H1 (cell line): ENCODE measurements at regions not wholly inside any gene's neighbourhood (a gene's known extent, or its start where the extent isn't known, plus 50 kb on each side); places are given as distances from the start of the nearest gene placed in this dataset.

Experiments
- TF ChIP-seq, protein P1 (sequence below): fragments of 300-600 bp; sonication (generic); IDR thresholded peaks from 2 replicates; pipeline ENCODE4 v1.7.1; 2012; ENCODE audit warnings: low read length, moderate library complexity, mild to moderate bottlenecking, inconsistent platforms; ENCODE audit not compliant: insufficient replicate concordance

- TF ChIP-seq, protein P1, sequence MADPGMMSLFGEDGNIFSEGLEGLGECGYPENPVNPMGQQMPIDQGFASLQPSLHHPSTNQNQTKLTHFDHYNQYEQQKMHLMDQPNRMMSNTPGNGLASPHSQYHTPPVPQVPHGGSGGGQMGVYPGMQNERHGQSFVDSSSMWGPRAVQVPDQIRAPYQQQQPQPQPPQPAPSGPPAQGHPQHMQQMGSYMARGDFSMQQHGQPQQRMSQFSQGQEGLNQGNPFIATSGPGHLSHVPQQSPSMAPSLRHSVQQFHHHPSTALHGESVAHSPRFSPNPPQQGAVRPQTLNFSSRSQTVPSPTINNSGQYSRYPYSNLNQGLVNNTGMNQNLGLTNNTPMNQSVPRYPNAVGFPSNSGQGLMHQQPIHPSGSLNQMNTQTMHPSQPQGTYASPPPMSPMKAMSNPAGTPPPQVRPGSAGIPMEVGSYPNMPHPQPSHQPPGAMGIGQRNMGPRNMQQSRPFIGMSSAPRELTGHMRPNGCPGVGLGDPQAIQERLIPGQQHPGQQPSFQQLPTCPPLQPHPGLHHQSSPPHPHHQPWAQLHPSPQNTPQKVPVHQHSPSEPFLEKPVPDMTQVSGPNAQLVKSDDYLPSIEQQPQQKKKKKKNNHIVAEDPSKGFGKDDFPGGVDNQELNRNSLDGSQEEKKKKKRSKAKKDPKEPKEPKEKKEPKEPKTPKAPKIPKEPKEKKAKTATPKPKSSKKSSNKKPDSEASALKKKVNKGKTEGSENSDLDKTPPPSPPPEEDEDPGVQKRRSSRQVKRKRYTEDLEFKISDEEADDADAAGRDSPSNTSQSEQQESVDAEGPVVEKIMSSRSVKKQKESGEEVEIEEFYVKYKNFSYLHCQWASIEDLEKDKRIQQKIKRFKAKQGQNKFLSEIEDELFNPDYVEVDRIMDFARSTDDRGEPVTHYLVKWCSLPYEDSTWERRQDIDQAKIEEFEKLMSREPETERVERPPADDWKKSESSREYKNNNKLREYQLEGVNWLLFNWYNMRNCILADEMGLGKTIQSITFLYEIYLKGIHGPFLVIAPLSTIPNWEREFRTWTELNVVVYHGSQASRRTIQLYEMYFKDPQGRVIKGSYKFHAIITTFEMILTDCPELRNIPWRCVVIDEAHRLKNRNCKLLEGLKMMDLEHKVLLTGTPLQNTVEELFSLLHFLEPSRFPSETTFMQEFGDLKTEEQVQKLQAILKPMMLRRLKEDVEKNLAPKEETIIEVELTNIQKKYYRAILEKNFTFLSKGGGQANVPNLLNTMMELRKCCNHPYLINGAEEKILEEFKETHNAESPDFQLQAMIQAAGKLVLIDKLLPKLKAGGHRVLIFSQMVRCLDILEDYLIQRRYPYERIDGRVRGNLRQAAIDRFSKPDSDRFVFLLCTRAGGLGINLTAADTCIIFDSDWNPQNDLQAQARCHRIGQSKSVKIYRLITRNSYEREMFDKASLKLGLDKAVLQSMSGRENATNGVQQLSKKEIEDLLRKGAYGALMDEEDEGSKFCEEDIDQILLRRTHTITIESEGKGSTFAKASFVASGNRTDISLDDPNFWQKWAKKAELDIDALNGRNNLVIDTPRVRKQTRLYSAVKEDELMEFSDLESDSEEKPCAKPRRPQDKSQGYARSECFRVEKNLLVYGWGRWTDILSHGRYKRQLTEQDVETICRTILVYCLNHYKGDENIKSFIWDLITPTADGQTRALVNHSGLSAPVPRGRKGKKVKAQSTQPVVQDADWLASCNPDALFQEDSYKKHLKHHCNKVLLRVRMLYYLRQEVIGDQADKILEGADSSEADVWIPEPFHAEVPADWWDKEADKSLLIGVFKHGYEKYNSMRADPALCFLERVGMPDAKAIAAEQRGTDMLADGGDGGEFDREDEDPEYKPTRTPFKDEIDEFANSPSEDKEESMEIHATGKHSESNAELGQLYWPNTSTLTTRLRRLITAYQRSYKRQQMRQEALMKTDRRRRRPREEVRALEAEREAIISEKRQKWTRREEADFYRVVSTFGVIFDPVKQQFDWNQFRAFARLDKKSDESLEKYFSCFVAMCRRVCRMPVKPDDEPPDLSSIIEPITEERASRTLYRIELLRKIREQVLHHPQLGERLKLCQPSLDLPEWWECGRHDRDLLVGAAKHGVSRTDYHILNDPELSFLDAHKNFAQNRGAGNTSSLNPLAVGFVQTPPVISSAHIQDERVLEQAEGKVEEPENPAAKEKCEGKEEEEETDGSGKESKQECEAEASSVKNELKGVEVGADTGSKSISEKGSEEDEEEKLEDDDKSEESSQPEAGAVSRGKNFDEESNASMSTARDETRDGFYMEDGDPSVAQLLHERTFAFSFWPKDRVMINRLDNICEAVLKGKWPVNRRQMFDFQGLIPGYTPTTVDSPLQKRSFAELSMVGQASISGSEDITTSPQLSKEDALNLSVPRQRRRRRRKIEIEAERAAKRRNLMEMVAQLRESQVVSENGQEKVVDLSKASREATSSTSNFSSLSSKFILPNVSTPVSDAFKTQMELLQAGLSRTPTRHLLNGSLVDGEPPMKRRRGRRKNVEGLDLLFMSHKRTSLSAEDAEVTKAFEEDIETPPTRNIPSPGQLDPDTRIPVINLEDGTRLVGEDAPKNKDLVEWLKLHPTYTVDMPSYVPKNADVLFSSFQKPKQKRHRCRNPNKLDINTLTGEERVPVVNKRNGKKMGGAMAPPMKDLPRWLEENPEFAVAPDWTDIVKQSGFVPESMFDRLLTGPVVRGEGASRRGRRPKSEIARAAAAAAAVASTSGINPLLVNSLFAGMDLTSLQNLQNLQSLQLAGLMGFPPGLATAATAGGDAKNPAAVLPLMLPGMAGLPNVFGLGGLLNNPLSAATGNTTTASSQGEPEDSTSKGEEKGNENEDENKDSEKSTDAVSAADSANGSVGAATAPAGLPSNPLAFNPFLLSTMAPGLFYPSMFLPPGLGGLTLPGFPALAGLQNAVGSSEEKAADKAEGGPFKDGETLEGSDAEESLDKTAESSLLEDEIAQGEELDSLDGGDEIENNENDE: no peak
Measured at GRCh38 chr4:123465416-123465815, 68.8 kb downstream of the SPRY1 start (continued).
